ENCODE measurements at regions not wholly inside any gene's neighbourhood (a gene's known extent, or its start where the extent isn't known, plus 50 kb on each side); places are given as distances from the start of the nearest gene placed in this dataset.

- Histone ChIP-seq H3K4me3 (ENCODE audit: low read depth in 2 of 2, low read length in 1 of 2) (no peak overlapping the region), H3K9me3 (no peaks in the 10 kb centered on the region), H3K4me1 (ENCODE audit: control insufficient read depth in 1 of 2, insufficient read depth in 2 of 2, low read depth in 1 of 2, low read length in 1 of 2) (no peaks in the 10 kb centered on the region), H3K4me2 (no peak overlapping the region), H4K20me1 (ENCODE audit: insufficient read depth) (no peaks in the 10 kb centered on the region), H2AFZ (ENCODE audit: low read depth) (no peak overlapping the region), H3K79me2 (ENCODE audit: insufficient read depth) (no peaks in the 10 kb centered on the region), H3K27me3 (ENCODE audit: insufficient read depth) (no peaks in the 10 kb centered on the region), H3K36me3 (replicated peaks in 1 of 2; ENCODE audit: control insufficient read depth in 1 of 2, insufficient read depth in 2 of 2, low read length in 1 of 2) (no peaks in the 10 kb centered on the region), H3F3A (replicated peaks; ENCODE audit: insufficient read depth) (no peaks in the 10 kb centered on the region), H3K9me2 (no peaks in the 10 kb centered on the region), H3K27ac (ENCODE audit: low read depth in 2 of 2, low read length in 1 of 2) (no peak overlapping the region), H3K9ac (no peak overlapping the region)
- CTCF ChIA-PET: no interaction called here
- WGBS (ENCODE audit: low lambda C conversion rate): 43% methylated on average over 5 of the region's 5 CpGs
- POLR2A ChIA-PET: no interaction called here
- no peak for DNase-seq
- TF ChIP-seq MXI1 (IDR thresholded peaks at IDR 0.05; ENCODE audit: low read depth, low read length): no peak
- peak; percentile 20; the same call in 1 of the 2 replicates for TF ChIP-seq CTCF (IDR thresholded peaks at IDR 0.05)
Measured at GRCh38 chr6:168908887-168909286, 344.8 kb downstream of the THBS2 start.

DNA sequence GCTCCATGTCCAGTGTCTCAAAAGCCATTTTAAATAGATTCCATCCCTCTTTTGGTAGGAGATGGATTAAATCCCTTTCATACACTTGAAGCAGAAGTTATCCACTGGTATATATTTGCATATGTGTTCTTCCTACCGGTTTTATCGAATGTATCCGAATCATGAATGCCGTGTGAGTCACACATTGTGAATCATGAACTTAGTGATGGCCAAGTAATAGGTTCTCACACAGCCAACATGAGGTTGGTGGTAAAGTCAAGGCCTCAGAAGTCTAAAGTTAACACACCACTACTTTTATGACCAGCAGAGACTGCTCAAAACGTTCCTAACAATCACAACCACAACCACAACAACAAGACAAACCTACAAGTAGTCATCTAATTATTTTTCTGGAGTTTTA, 345.5 kb downstream of the THBS2 start:
- Histone ChIP-seq H3K27me3 (ENCODE audit: insufficient read depth) (no peaks in the 10 kb centered on the region), H3K27ac (ENCODE audit: low read depth in 2 of 2, low read length in 1 of 2) (no peak overlapping the region), H4K20me1 (ENCODE audit: insufficient read depth) (no peaks in the 10 kb centered on the region), H3K9me2 (no peaks in the 10 kb centered on the region), H3K4me1 (ENCODE audit: control insufficient read depth in 1 of 2, insufficient read depth in 2 of 2, low read depth in 1 of 2, low read length in 1 of 2) (peaks cover 0 to 2% of the 10 kb centered on the region in 2 experiments; a peak in 1 of 4 replicates), H2AFZ (ENCODE audit: low read depth) (no peak overlapping the region), H3K36me3 (replicated peaks in 1 of 2; ENCODE audit: control insufficient read depth in 1 of 2, insufficient read depth in 2 of 2, low read length in 1 of 2) (no peaks in the 10 kb centered on the region), H3K9me3 (no peaks in the 10 kb centered on the region), H3K4me3 (ENCODE audit: low read depth in 2 of 2, low read length in 1 of 2) (no peak overlapping the region), H3K79me2 (ENCODE audit: insufficient read depth) (no peaks in the 10 kb centered on the region), H3K4me2 (no peak overlapping the region), H3K9ac (no peak overlapping the region), H3F3A (replicated peaks; ENCODE audit: insufficient read depth) (no peaks in the 10 kb centered on the region)
- no peak for TF ChIP-seq MXI1 (IDR thresholded peaks at IDR 0.05; ENCODE audit: low read depth, low read length)
- TF ChIP-seq SIN3A (IDR thresholded peaks at IDR 0.05; ENCODE audit: borderline replicate concordance, low read depth, low read length): no peak
- peak; percentile 6; the same call in 1 of the 2 replicates for TF ChIP-seq FOSL2 (IDR thresholded peaks at IDR 0.05; ENCODE audit: borderline replicate concordance, low read depth)
- POLR2A ChIA-PET: no interaction called here
- no peak for DNase-seq
- whole genome bisulfite sequencing (ENCODE audit: low lambda C conversion rate): 21% methylated on average over 5 of the region's 5 CpGs
- CTCF ChIA-PET: interaction anchor here (0.6 to 1.4 kb wide), 2 partner anchors 9 to 13 kb away, joined by 3 to 5 read pairs; no protein-coding TSS in a partner anchor

GRCh38 chr6:168906391-168906790, 347.3 kb downstream of the THBS2 start:
- no peaks in the 10 kb centered on the region for H3K9me3 ChIP-seq
- TF ChIP-seq SMC3 (IDR thresholded peaks at IDR 0.05; ENCODE audit: low read depth, low read length) (no peak), MEF2A (IDR thresholded peaks at IDR 0.05; ENCODE audit: borderline replicate concordance, low read depth) (no peak), MAX (IDR thresholded peaks at IDR 0.05; ENCODE audit: low read depth) (no peak), FOXJ3 (CRISPR knock-in tag; IDR thresholded peaks at IDR 0.05) (no peak), ELF1 (IDR thresholded peaks at IDR 0.05) (no peak), TEAD4 (IDR thresholded peaks at IDR 0.05; ENCODE audit: borderline replicate concordance, insufficient read depth) (no peak), YY1 (IDR thresholded peaks at IDR 0.05; ENCODE audit: low read depth) (no peak)
- TF ChIP-seq, protein P1, sequence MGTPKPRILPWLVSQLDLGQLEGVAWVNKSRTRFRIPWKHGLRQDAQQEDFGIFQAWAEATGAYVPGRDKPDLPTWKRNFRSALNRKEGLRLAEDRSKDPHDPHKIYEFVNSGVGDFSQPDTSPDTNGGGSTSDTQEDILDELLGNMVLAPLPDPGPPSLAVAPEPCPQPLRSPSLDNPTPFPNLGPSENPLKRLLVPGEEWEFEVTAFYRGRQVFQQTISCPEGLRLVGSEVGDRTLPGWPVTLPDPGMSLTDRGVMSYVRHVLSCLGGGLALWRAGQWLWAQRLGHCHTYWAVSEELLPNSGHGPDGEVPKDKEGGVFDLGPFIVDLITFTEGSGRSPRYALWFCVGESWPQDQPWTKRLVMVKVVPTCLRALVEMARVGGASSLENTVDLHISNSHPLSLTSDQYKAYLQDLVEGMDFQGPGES (IDR thresholded peaks at IDR 0.05; ENCODE audit: low read depth, low read length): no peak
- no peak overlapping the region for H3K27ac ChIP-seq (ENCODE audit: low read depth in 2 of 2, low read length in 1 of 2)
- no peaks in the 10 kb centered on the region for H3K9me2 ChIP-seq
- DNase-seq: no peak
- no peak overlapping the region for H2AFZ ChIP-seq (ENCODE audit: low read depth)
- POLR2A ChIA-PET: no interaction called here
- no peaks in the 10 kb centered on the region for H3K27me3 ChIP-seq (ENCODE audit: insufficient read depth)
- WGBS (ENCODE audit: low lambda C conversion rate): 38% methylated on average over 5 of the region's 5 CpGs
- H3K79me2 ChIP-seq (ENCODE audit: insufficient read depth): no peaks in the 10 kb centered on the region
- H3K4me2 ChIP-seq: no peak overlapping the region
- H4K20me1 ChIP-seq (ENCODE audit: insufficient read depth): no peaks in the 10 kb centered on the region
- no peaks in the 10 kb centered on the region for H3F3A ChIP-seq (replicated peaks; ENCODE audit: insufficient read depth)
- H3K9ac ChIP-seq: no peak overlapping the region
- H3K36me3 ChIP-seq (replicated peaks in 1 of 2; ENCODE audit: control insufficient read depth in 1 of 2, insufficient read depth in 2 of 2, low read length in 1 of 2): no peaks in the 10 kb centered on the region
- H3K4me3 ChIP-seq (ENCODE audit: low read depth in 2 of 2, low read length in 1 of 2): no peak overlapping the region
- peaks cover 0 to 2% of the 10 kb centered on the region in 2 experiments; a peak in 1 of 4 replicates for H3K4me1 ChIP-seq (ENCODE audit: control insufficient read depth in 1 of 2, insufficient read depth in 2 of 2, low read depth in 1 of 2, low read length in 1 of 2)
- CTCF ChIA-PET: no interaction called here
